ENCODE measurements at regions not wholly inside any gene's neighbourhood (a gene's known extent, or its start where the extent isn't known, plus 50 kb on each side); places are given as distances from the start of the nearest gene placed in this dataset.

DNA sequence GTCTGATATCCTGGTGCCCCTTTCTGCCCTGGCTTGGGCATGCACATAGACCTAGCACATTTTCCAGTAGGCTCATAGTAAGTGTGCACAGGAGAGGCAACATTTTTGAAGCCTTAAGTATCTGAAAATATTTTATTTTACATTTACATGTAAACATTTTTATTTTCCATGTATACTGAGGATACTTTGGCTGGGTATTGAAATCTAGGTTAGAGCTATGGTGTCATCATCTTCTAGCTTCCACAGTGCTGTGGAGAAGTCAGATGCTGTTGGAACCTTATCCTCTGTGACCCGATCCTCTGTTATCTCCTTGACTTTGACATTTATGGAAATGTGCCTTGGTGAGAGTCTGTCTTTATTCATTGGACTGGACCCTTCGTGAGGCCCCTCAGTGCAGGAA is 74.1 kb downstream of the PLXNA1 start (continued):
- TF ChIP-seq HNF4A (conservative IDR thresholded peaks at IDR 0.05) (no peak), NR2F2 (IDR thresholded peaks at IDR 0.05) (no peak)

- H3K9ac ChIP-seq (ENCODE audit: low read depth in 1 of 2, low read length in 2 of 2) = no peak overlapping the region
- H3K27ac ChIP-seq (ENCODE audit: low read depth in 1 of 2, low read length in 2 of 2) = no peak overlapping the region
- TF ChIP-seq EGR1 (IDR thresholded peaks at IDR 0.05; ENCODE audit: low read depth in 2 of 2) (no peak), YY1 (IDR thresholded peaks at IDR 0.05) (no peak), GABPA (IDR thresholded peaks at IDR 0.05 in 1 of 2, conservative IDR thresholded peaks at IDR 0.05 in 1 of 2) (no peak), HNF4A (conservative IDR thresholded peaks at IDR 0.05) (no peak), RXRA (IDR thresholded peaks at IDR 0.05) (no peak), HNF4G (IDR thresholded peaks at IDR 0.05) (no peak), NR2F2 (IDR thresholded peaks at IDR 0.05) (no peak), SP1 (IDR thresholded peaks at IDR 0.05) (no peak), FOXA1 (IDR thresholded peaks at IDR 0.05) (no peak), CTCF (IDR thresholded peaks at IDR 0.05; ENCODE audit: low read depth, low read length, missing input control) (no peak), RAD21 (IDR thresholded peaks at IDR 0.05) (no peak), FOXA2 (IDR thresholded peaks at IDR 0.05) (no peak)
- TF ChIP-seq, protein P1, sequence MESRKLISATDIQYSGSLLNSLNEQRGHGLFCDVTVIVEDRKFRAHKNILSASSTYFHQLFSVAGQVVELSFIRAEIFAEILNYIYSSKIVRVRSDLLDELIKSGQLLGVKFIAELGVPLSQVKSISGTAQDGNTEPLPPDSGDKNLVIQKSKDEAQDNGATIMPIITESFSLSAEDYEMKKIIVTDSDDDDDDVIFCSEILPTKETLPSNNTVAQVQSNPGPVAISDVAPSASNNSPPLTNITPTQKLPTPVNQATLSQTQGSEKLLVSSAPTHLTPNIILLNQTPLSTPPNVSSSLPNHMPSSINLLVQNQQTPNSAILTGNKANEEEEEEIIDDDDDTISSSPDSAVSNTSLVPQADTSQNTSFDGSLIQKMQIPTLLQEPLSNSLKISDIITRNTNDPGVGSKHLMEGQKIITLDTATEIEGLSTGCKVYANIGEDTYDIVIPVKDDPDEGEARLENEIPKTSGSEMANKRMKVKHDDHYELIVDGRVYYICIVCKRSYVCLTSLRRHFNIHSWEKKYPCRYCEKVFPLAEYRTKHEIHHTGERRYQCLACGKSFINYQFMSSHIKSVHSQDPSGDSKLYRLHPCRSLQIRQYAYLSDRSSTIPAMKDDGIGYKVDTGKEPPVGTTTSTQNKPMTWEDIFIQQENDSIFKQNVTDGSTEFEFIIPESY (IDR thresholded peaks at IDR 0.05) = no peak
- no peak for DNase-seq (ENCODE audit: low spot score)
- H3K27me3 ChIP-seq (ENCODE audit: control insufficient read depth in 4 of 4, insufficient read depth in 4 of 4, low read length in 3 of 4) = peaks cover 0 to 3% (median 1%) of the 10 kb centered on the region in 4 donors
- no peaks in the 10 kb centered on the region for H3K36me3 ChIP-seq (ENCODE audit: control insufficient read depth in 4 of 4, insufficient read depth in 3 of 4, low read depth in 1 of 4, low read length in 3 of 4)
- H3K4me3 ChIP-seq (ENCODE audit: low read depth in 1 of 3, low read length in 3 of 3) = no peak overlapping the region
- H3K9me3 ChIP-seq (ENCODE audit: control insufficient read depth in 4 of 4, low read length in 3 of 4) = peaks cover 6 to 17% (median 7%) of the 10 kb centered on the region in 4 donors
- no peaks in the 10 kb centered on the region for H3K4me1 ChIP-seq (ENCODE audit: control insufficient read depth in 4 of 4, insufficient read depth in 4 of 4, low read length in 3 of 4)
- 71% methylated on average over 4 of the region's 4 CpGs for WGBS
These were observed 76.2 kb downstream of the PLXNA1 start for GRCh38 chr3:127059072-127059471.

DNA sequence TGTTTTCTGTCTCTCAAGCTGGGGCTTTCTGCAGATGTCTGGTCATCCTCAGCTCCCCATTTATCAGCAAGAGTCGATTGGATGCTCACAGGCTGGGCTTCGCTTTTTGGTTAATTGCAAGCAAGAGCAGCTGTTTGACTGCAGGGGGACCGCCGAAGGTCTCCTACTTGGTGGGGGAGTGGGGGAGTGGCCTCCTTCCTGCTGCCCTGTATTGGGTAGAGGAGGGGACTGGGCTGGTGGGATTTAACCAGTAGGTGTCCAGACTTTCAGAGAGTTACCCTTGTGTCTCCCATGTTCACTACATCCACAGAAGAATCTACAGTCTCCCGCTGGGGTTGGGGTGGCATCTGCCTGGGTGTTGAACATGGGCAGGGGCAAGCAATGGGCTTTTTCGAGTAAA is 78.7 kb downstream of the PLXNA1 start:
- DNase-seq (ENCODE audit: low spot score) = no peak
- Histone ChIP-seq H3K27ac (ENCODE audit: low read depth in 1 of 2, low read length in 2 of 2) (no peak overlapping the region), H3K9ac (ENCODE audit: low read depth in 1 of 2, low read length in 2 of 2) (no peak overlapping the region), H3K4me1 (ENCODE audit: control insufficient read depth in 4 of 4, insufficient read depth in 4 of 4, low read length in 3 of 4) (no peaks in the 10 kb centered on the region), H3K9me3 (ENCODE audit: control insufficient read depth in 4 of 4, low read length in 3 of 4) (peaks cover 5 to 17% (median 7%) of the 10 kb centered on the region in 4 donors), H3K27me3 (ENCODE audit: control insufficient read depth in 4 of 4, insufficient read depth in 4 of 4, low read length in 3 of 4) (peaks cover 0 to 3% (median 1%) of the 10 kb centered on the region in 4 donors), H3K4me3 (ENCODE audit: low read depth in 1 of 3, low read length in 3 of 3) (no peak overlapping the region), H3K36me3 (ENCODE audit: control insufficient read depth in 4 of 4, insufficient read depth in 3 of 4, low read depth in 1 of 4, low read length in 3 of 4) (no peaks in the 10 kb centered on the region)
- WGBS = 46% methylated on average over 6 of the region's 6 CpGs
- TF ChIP-seq SP1 (IDR thresholded peaks at IDR 0.05) (no peak), JUND (IDR thresholded peaks at IDR 0.05) (no peak), CTCF (IDR thresholded peaks at IDR 0.05; ENCODE audit: low read depth, low read length, missing input control) (no peak), FOXA2 (IDR thresholded peaks at IDR 0.05) (no peak), HNF4G (IDR thresholded peaks at IDR 0.05) (no peak), EGR1 (IDR thresholded peaks at IDR 0.05; ENCODE audit: low read depth in 2 of 2) (no peak), NR2F2 (IDR thresholded peaks at IDR 0.05) (no peak), ATF3 (IDR thresholded peaks at IDR 0.05) (no peak), RAD21 (IDR thresholded peaks at IDR 0.05) (no peak), FOXA1 (IDR thresholded peaks at IDR 0.05) (no peak)
- TF ChIP-seq, protein P1 (IDR thresholded peaks at IDR 0.05) = no peak
- TF ChIP-seq, protein P2, sequence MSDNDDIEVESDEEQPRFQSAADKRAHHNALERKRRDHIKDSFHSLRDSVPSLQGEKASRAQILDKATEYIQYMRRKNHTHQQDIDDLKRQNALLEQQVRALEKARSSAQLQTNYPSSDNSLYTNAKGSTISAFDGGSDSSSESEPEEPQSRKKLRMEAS (IDR thresholded peaks at IDR 0.05) = no peak
